ENCODE measurements at regions not wholly inside any gene's neighbourhood (a gene's known extent, or its start where the extent isn't known, plus 50 kb on each side); places are given as distances from the start of the nearest gene placed in this dataset.

GRCh38 chr3:184453296-184453695, 73.4 kb downstream of the CHRD start:
- Mint-ChIP-seq H3K27me3 (ENCODE audit: insufficient read depth, low read depth, poor library complexity) (peaks cover 3% of the 10 kb centered on the region), H3K36me3 (ENCODE audit: low read depth) (peaks cover 7% of the 10 kb centered on the region; the same call in 1 of the 3 replicates), H3K4me1 (no peaks in the 10 kb centered on the region), H3K9me3 (peaks cover 16% of the 10 kb centered on the region), H3K4me3 (no peak overlapping the region), H3K27ac (no peak overlapping the region)
- ATAC-seq (no peak), DNase-seq (ENCODE audit: low spot score) (no peak)
- Histone ChIP-seq H3K4me2 (no peak overlapping the region), H3K4me1 (ENCODE audit: insufficient read depth) (no peaks in the 10 kb centered on the region), H2AFZ (no peak overlapping the region), H3K9me2 (ENCODE audit: insufficient read depth) (0 out of 2 replicates have a peak, but pooled peaks cover 2% of the 10 kb centered on the region), H3K27me3 (ENCODE audit: insufficient read depth) (no peaks in the 10 kb centered on the region), H3F3A (replicated peaks; ENCODE audit: low read depth) (no peaks in the 10 kb centered on the region), H3K27ac (ENCODE audit: low read depth) (no peak overlapping the region), H4K20me1 (replicated peaks; ENCODE audit: insufficient read depth) (no peaks in the 10 kb centered on the region), H3K36me3 (ENCODE audit: insufficient read depth) (no peaks in the 10 kb centered on the region), H3K79me2 (replicated peaks; ENCODE audit: insufficient read depth) (no peaks in the 10 kb centered on the region), H3K4me3 (no peak overlapping the region)
- TF ChIP-seq ZNF462 (CRISPR knock-in tag; IDR thresholded peaks at IDR 0.05), result no peak
- no peak for TF ChIP-seq NANOG (IDR thresholded peaks at IDR 0.05; ENCODE audit: borderline replicate concordance)
- TF ChIP-seq, protein P1, sequence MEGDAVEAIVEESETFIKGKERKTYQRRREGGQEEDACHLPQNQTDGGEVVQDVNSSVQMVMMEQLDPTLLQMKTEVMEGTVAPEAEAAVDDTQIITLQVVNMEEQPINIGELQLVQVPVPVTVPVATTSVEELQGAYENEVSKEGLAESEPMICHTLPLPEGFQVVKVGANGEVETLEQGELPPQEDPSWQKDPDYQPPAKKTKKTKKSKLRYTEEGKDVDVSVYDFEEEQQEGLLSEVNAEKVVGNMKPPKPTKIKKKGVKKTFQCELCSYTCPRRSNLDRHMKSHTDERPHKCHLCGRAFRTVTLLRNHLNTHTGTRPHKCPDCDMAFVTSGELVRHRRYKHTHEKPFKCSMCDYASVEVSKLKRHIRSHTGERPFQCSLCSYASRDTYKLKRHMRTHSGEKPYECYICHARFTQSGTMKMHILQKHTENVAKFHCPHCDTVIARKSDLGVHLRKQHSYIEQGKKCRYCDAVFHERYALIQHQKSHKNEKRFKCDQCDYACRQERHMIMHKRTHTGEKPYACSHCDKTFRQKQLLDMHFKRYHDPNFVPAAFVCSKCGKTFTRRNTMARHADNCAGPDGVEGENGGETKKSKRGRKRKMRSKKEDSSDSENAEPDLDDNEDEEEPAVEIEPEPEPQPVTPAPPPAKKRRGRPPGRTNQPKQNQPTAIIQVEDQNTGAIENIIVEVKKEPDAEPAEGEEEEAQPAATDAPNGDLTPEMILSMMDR (conservative IDR thresholded peaks at IDR 0.05; ENCODE audit: low read depth in 2 of 2), result no peak
- no peak for TF ChIP-seq STAT1 (IDR thresholded peaks at IDR 0.05; ENCODE audit: unreplicated experiment)
- no peak for TF ChIP-seq JUNB (IDR thresholded peaks at IDR 0.05; ENCODE audit: unreplicated experiment)
- TF ChIP-seq EZH2phosphoT487 (IDR thresholded peaks at IDR 0.05; ENCODE audit: unreplicated experiment), result no peak
- no peak for TF ChIP-seq ZNF331 (CRISPR knock-in tag; IDR thresholded peaks at IDR 0.05; ENCODE audit: low read depth)
- TF ChIP-seq CREB1 (CRISPR knock-in tag; IDR thresholded peaks at IDR 0.05; ENCODE audit: low read depth), result no peak
- TF ChIP-seq EZH2 (IDR thresholded peaks at IDR 0.05; ENCODE audit: low read depth, unreplicated experiment), result no peak
- TF ChIP-seq ZNF114 (CRISPR knock-in tag; IDR thresholded peaks at IDR 0.05), result no peak

All from GM23338 (cell line).